ENCODE measurements at regions not wholly inside any gene's neighbourhood (a gene's known extent, or its start where the extent isn't known, plus 50 kb on each side); places are given as distances from the start of the nearest gene placed in this dataset.

DNA sequence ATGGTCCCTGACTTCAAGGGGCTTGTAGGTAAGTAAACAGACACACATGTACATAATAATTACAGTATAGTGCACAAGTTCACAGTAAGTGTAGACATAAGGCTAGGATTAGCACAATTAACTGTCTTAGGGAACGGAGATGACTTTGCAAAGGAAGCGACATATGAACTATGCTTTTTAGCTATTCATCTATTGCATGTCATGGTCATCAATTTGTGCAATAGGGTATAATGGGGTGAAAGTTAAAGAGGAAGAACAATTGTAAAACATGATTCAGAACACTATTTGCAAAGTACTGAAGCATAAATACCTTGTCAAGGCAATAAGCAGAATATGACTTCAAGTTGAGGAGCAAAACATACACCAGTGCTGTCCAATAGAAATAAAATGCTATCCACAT is 112.3 kb upstream of the SLC8A1 start:
- Mint-ChIP-seq H3K9me3 (no peaks in the 10 kb centered on the region), H3K27ac (no peak overlapping the region), H3K4me3 (no peak overlapping the region), H3K4me1 (ENCODE audit: unreplicated experiment) (no peaks in the 10 kb centered on the region), H3K36me3 (no peaks in the 10 kb centered on the region), H3K27me3 (no peaks in the 10 kb centered on the region)
- TF ChIP-seq, protein P1, sequence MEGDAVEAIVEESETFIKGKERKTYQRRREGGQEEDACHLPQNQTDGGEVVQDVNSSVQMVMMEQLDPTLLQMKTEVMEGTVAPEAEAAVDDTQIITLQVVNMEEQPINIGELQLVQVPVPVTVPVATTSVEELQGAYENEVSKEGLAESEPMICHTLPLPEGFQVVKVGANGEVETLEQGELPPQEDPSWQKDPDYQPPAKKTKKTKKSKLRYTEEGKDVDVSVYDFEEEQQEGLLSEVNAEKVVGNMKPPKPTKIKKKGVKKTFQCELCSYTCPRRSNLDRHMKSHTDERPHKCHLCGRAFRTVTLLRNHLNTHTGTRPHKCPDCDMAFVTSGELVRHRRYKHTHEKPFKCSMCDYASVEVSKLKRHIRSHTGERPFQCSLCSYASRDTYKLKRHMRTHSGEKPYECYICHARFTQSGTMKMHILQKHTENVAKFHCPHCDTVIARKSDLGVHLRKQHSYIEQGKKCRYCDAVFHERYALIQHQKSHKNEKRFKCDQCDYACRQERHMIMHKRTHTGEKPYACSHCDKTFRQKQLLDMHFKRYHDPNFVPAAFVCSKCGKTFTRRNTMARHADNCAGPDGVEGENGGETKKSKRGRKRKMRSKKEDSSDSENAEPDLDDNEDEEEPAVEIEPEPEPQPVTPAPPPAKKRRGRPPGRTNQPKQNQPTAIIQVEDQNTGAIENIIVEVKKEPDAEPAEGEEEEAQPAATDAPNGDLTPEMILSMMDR (conservative IDR thresholded peaks at IDR 0.05), result no peak
- no peak for DNase-seq (ENCODE audit: extremely low spot score, unreplicated experiment)

DNA sequence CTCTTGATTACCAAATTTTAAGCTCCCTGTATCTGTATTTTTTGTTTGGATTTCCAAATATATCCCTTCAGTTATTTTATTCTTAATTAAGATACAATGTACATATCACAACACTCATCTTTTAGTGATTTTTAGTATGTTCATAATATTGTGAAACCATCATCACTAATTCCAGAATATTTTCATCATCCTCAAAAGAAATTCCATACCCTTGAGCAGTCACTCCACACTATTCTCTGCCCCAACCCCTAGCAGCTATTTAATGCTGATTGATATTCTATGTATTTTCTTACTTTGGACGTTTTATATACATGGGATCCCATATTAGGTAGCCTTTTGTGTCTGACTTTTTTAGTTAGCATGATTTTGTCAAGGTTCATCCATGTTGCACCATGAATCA is 127.4 kb upstream of the SLC8A1 start:
- TF ChIP-seq, protein P1 (conservative IDR thresholded peaks at IDR 0.05), result no peak
- H3K36me3 Mint-ChIP-seq, result no peaks in the 10 kb centered on the region
- no peak overlapping the region for H3K4me3 Mint-ChIP-seq
- no peak overlapping the region for H3K27ac Mint-ChIP-seq
- H3K4me1 Mint-ChIP-seq (ENCODE audit: unreplicated experiment), result no peaks in the 10 kb centered on the region
- peaks cover 5% of the 10 kb centered on the region for H3K9me3 Mint-ChIP-seq
- no peak for DNase-seq (ENCODE audit: extremely low spot score, unreplicated experiment)
- H3K27me3 Mint-ChIP-seq, result no peaks in the 10 kb centered on the region

DNA sequence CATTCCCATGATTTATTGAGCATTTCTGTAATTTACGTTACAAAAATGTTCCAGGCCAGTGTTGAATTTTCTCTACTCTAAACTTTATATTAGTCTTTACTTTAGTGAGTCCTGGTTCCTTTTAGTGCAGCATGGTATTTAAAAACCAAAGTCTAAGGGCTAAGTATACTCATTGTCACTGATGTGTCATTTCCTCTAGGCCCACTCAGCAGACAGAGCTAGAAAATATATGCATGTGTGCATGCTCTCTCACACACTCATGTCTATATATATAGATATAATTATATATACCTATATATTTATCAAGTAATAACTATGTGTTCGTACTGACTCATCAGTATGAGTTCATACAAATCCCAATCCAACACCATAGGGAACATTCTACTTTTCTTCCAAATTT is 132.5 kb upstream of the SLC8A1 start:
- Mint-ChIP-seq H3K27ac (no peak overlapping the region), H3K27me3 (no peaks in the 10 kb centered on the region), H3K4me1 (ENCODE audit: unreplicated experiment) (no peaks in the 10 kb centered on the region), H3K36me3 (no peaks in the 10 kb centered on the region), H3K4me3 (no peak overlapping the region), H3K9me3 (peaks cover 5% of the 10 kb centered on the region)
- TF ChIP-seq, protein P1 (conservative IDR thresholded peaks at IDR 0.05), result no peak
- DNase-seq (ENCODE audit: extremely low spot score, unreplicated experiment), result no peak

DNA sequence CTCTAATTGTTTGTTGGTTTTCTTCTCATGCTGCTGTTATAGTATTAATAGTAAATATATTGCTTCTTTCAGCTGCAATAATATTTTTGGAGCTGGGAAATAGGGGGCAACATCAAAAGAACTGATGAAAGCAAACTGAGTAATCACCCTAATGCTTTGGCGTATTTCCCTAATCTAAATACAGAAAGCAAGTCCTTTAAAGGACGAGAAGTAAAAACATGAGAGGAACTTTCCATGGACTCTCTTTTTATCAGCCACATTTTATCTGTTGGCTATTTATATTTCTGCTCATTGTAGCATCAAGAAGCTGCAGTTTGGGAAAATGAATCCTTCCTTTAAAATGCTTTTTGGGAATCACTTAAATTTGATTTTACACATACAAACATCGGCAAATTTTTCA is 139.9 kb upstream of the SLC8A1 start:
- H3K27ac Mint-ChIP-seq, result no peak overlapping the region
- H3K36me3 Mint-ChIP-seq, result no peaks in the 10 kb centered on the region
- no peaks in the 10 kb centered on the region for H3K27me3 Mint-ChIP-seq
- no peak for DNase-seq (ENCODE audit: extremely low spot score, unreplicated experiment)
- no peaks in the 10 kb centered on the region for H3K9me3 Mint-ChIP-seq
- no peak overlapping the region for H3K4me3 Mint-ChIP-seq
- H3K4me1 Mint-ChIP-seq (ENCODE audit: unreplicated experiment), result peaks cover 5% of the 10 kb centered on the region
- TF ChIP-seq, protein P1 (conservative IDR thresholded peaks at IDR 0.05), result no peak

DNA sequence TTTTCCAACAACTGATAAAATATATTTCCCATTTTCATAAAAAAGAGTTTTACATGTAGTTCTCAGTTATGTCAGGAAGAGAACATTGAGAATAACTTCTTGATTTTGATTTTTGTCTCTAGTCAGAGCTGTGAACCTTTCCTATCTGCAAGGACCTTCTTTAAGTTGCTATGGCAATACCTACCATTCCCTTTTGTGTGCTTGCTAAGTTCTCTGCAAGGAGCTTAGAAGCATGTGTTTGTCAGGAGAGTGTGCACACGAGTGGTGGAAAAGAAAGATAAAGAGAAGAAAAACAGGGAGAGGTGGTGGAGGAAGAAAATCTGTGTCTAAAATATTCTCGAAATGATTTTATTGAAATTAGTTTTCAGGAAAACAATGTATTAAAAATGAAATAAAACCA is 140.3 kb upstream of the SLC8A1 start:
- Mint-ChIP-seq H3K36me3 (no peaks in the 10 kb centered on the region), H3K9me3 (no peaks in the 10 kb centered on the region), H3K4me1 (ENCODE audit: unreplicated experiment) (peaks cover 5% of the 10 kb centered on the region), H3K27me3 (no peaks in the 10 kb centered on the region), H3K4me3 (no peak overlapping the region), H3K27ac (no peak overlapping the region)
- DNase-seq (ENCODE audit: extremely low spot score, unreplicated experiment), result no peak
- TF ChIP-seq, protein P1 (conservative IDR thresholded peaks at IDR 0.05), result no peak

DNA sequence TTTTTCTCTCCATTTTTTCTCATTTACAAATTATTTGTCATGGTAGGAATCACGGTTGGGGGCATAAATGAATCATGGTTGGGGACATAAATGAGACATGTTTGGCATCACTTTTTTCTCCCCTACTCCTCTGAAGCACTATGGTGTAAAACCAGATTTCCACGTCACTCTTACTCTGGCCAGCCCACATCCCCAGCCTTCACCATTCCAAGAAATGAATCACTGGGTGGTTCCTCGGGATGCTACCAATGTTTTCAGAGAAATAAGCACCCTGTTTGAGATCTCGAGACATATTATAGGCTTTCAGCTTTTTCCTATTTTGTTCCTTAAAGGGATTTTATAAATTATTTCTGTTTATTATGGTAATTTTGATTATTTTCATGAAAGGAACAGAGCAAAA is 155.0 kb upstream of the SLC8A1 start:
- Mint-ChIP-seq H3K9me3 (peaks cover 6% of the 10 kb centered on the region), H3K27ac (no peak overlapping the region), H3K27me3 (no peaks in the 10 kb centered on the region), H3K4me1 (ENCODE audit: unreplicated experiment) (no peaks in the 10 kb centered on the region), H3K36me3 (no peaks in the 10 kb centered on the region), H3K4me3 (no peak overlapping the region)
- DNase-seq (ENCODE audit: extremely low spot score, unreplicated experiment), result no peak
- TF ChIP-seq, protein P1 (conservative IDR thresholded peaks at IDR 0.05), result no peak

Data from type B pancreatic cell (in vitro differentiated cells).